ENCODE measurements at regions not wholly inside any gene's neighbourhood (a gene's known extent, or its start where the extent isn't known, plus 50 kb on each side); places are given as distances from the start of the nearest gene placed in this dataset.
"Not testable (repeated sequence)": the region's sequence is repeated elsewhere in the genome, so short reads cannot be mapped to it uniquely, and the experiment has no call there.

DNA sequence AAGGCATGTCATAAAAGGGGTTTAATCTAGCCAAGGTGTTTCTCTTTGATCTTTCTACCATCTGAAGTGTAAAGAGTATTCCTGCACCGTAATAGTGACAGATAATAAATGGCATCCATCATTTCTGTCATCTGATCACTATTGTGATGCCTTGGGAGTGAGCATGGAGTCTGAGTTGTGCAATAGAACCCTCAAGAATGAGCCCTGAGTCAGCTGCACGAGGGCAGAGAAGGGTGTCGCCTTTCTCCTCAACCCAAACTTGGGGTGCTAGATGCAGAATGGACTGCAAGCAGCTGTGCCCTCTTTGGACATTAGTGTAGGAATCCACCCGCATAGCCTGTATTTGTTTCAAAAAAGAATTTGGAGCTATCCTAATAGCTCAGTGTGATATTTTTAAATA, 115.2 kb downstream of the ZNF37A start:
- DNase-seq (ENCODE audit: low read depth in 2 of 3, low spot score in 2 of 3), result no peak

DNA sequence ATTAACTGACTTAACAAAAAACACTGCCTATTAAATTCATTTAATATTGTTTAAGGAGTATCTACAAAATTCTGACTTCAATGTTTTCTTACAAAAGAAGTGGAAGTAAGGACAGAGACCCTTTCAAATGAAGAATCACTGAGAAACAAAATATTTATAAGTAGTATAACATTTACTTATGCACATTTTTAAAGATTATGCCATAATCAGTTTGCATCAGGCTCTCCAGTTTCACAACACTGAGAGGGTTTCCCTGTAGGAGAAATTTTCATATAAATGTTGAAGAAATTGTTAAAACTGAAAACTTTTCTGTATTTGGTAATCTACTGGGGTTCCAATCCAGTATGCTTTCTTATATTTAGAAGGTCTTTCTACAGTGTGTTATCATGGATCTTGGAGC, 115.6 kb downstream of the ZNF37A start:
- DNase-seq (ENCODE audit: low read depth in 2 of 3, low spot score in 2 of 3), result not testable (repeated sequence)

DNA sequence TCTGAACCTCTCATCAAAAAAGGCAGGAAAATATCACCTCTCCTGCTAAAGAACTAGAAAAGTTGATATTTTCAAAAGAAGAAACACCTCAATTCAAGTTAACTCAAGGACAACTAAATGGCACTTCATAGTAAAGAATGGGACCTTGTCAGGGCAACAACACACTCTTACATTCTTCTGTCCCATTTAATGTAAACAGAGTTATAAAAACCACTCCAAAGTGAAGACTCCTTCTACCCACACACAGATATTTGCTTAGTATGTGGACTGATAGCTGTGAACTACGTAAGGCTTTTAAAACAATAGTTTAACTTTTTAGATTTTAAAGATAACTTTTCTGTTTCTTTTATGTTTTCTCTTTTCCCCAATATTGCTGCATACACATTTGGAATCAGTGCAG, 118.3 kb downstream of the ZNF37A start:
- no peak for DNase-seq (ENCODE audit: low read depth in 2 of 3, low spot score in 2 of 3)

- no peak for DNase-seq (ENCODE audit: low read depth in 2 of 3, low spot score in 2 of 3)
Measured at GRCh38 chr10:38226385-38226784, 132.2 kb downstream of the ZNF37A start.

GRCh38 chr10:38228394-38228793, 134.3 kb downstream of the ZNF37A start:
- DNase-seq (ENCODE audit: low read depth in 2 of 3, low spot score in 2 of 3), result no peak

- not testable (repeated sequence) for DNase-seq (ENCODE audit: low read depth in 2 of 3, low spot score in 2 of 3)
Measured at GRCh38 chr10:38238479-38238878, 144.3 kb downstream of the ZNF37A start.

- not testable (repeated sequence) for DNase-seq (ENCODE audit: low read depth in 2 of 3, low spot score in 2 of 3)
Measured at GRCh38 chr10:38242061-38242649, 148.0 kb downstream of the ZNF37A start.

- not testable (repeated sequence) for DNase-seq (ENCODE audit: low read depth in 2 of 3, low spot score in 2 of 3)
Measured at GRCh38 chr10:38248113-38248512, 154.0 kb downstream of the ZNF37A start.

GRCh38 chr10:38252551-38252950, 158.4 kb downstream of the ZNF37A start:
- not testable (repeated sequence) for DNase-seq (ENCODE audit: low read depth in 2 of 3, low spot score in 2 of 3)

- not testable (repeated sequence) for DNase-seq (ENCODE audit: low read depth in 2 of 3, low spot score in 2 of 3)
Measured at GRCh38 chr10:38267555-38267954, 173.4 kb downstream of the ZNF37A start.

- DNase-seq (ENCODE audit: low read depth in 2 of 3, low spot score in 2 of 3), result not testable (repeated sequence)
Measured at GRCh38 chr10:38271031-38271430, 176.9 kb downstream of the ZNF37A start.

- not testable (repeated sequence) for DNase-seq (ENCODE audit: low read depth in 2 of 3, low spot score in 2 of 3)
Measured at GRCh38 chr10:38274879-38275278, 180.7 kb downstream of the ZNF37A start.

- not testable (repeated sequence) for DNase-seq (ENCODE audit: low read depth in 2 of 3, low spot score in 2 of 3)
Measured at GRCh38 chr10:38292560-38292959, 198.4 kb downstream of the ZNF37A start.

DNA sequence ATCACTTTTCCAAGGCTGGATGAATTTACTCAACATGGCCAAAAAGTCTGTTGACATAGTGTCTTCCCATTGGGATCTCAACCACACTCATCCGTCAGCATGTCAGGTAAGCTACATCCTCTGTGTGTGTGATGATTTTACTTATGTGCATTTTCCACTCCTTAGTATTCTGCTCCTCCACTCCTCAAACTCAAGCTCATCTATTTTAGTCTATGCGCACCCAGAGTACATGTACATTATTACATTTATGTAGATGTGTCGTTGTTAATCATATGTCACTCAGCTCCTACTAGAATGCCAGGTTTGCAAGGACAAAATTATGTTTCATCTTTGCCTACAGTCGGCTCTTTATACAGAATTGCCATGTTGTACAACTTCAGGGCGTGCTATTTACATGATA, 216.0 kb downstream of the ZNF37A start:
- not testable (repeated sequence) for DNase-seq (ENCODE audit: low read depth in 2 of 3, low spot score in 2 of 3)

GRCh38 chr10:38315090-38315805, 221.1 kb downstream of the ZNF37A start:
- DNase-seq (ENCODE audit: low read depth in 2 of 3, low spot score in 2 of 3), result not testable (repeated sequence)

DNA sequence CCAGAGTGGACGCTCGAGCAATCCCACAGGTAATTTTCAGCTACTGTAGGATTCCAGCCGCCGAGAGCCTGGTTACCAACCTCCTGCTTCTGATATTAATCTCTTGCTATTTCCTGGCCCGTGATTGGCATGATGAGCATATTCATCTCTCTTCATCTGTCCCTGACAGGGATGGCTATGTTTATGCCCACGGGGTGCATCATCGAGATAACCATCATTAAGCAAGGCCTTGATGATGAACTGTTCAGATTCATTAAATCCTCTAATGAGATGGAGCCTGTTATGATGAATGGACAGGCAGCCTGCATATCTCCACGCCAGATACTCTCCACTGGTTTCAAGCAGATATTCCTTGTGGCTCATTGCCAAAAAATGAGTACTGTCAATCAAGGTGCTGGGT, 227.3 kb downstream of the ZNF37A start:
- not testable (repeated sequence) for DNase-seq (ENCODE audit: low read depth in 2 of 3, low spot score in 2 of 3)

DNA sequence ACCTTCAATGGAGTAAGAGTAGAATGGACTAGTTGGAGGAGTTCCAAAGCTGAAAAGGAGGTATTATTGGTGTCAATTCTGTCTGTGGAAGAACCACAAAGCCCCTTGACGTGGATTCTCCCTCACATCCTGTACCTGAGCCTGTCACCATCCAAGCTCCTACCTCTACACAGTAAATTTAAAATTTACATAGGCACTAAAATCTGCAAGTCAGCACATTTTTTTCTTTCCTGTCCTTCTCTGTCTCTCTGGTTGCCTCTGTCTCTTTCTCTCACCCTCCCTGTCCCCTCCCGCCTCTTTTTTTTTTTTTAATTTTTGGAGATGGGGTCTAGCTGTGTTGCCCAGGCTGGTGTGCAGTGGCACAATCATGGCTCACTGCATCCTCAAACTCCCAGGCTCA, 236.2 kb downstream of the ZNF37A start:
- not testable (repeated sequence) for DNase-seq (ENCODE audit: low read depth in 2 of 3, low spot score in 2 of 3)

- not testable (repeated sequence) for DNase-seq (ENCODE audit: low read depth in 2 of 3, low spot score in 2 of 3)
Measured at GRCh38 chr10:38331106-38331505, 237.0 kb downstream of the ZNF37A start.

GRCh38 chr10:38333699-38334098, 239.6 kb downstream of the ZNF37A start:
- not testable (repeated sequence) for DNase-seq (ENCODE audit: low read depth in 2 of 3, low spot score in 2 of 3)

- not testable (repeated sequence) for DNase-seq (ENCODE audit: low read depth in 2 of 3, low spot score in 2 of 3)
Measured at GRCh38 chr10:38350645-38351044, 256.5 kb downstream of the ZNF37A start.

DNA sequence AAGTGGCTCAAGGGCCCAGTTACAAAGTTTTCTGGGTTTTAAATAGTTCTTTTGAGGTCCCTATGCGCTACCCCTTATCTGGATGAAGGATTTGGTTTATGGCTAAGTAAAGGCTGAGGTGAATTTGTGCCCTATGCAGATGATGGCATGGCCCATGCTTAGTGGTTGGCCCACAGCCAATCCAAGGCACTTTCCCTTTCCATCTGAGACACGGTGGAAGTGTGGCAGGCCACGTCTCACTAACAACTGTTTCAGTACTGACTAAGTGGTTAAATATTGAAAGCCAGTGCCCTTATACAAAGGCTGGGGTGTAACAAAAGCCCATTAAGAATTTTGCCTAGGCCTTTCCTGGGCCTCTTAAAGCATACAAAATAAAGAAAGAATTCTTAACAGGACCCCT, 260.3 kb downstream of the ZNF37A start:
- DNase-seq (ENCODE audit: low read depth in 2 of 3, low spot score in 2 of 3), result not testable (repeated sequence)

- DNase-seq (ENCODE audit: low read depth in 2 of 3, low spot score in 2 of 3), result peak; percentile 23 to 46 (median 45)
Measured at GRCh38 chr10:38355911-38356526, 261.9 kb downstream of the ZNF37A start.

Data from activated CD8-positive, alpha-beta memory T cell treated with anti-CD3 and anti-CD28 coated beads for 48 hours (primary cell).